ENCODE measurements at regions not wholly inside any gene's neighbourhood (a gene's known extent, or its start where the extent isn't known, plus 50 kb on each side); places are given as distances from the start of the nearest gene placed in this dataset.

DNA sequence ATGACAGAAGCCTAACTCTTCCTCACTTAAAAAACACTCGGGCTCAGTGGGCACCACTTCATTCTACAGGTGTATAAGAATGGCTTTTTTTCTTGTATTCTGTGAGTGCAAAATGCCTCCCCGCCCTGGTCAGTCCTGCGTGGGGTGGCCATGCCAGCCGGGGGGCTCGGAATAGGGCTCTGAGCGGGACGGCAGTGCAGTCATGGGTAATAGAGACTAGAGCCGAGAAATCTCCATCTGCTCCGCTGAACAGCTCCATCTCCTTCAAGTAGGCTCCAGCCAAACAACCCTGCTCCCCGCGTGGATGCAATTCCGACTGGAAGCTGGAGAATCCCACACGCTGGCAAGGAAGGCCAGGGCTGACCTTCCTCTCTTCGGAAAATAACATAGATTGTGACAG, 317.0 kb upstream of the IRX4 start:
- Mint-ChIP-seq H3K27me3 (ENCODE audit: unreplicated experiment) (peaks cover 7% of the 10 kb centered on the region), H3K36me3 (ENCODE audit: unreplicated experiment) (no peaks in the 10 kb centered on the region), H3K4me3 (ENCODE audit: unreplicated experiment) (no peak overlapping the region), H3K27ac (ENCODE audit: unreplicated experiment) (no peak overlapping the region), H3K9me3 (ENCODE audit: unreplicated experiment) (peaks cover 2% of the 10 kb centered on the region), H3K4me1 (ENCODE audit: low read depth, unreplicated experiment) (peaks cover 11% of the 10 kb centered on the region)
- TF ChIP-seq CTCF (IDR thresholded peaks at IDR 0.05; ENCODE audit: partially characterized antibody, unreplicated experiment), result no peak
- DNase-seq, result no peak

DNA sequence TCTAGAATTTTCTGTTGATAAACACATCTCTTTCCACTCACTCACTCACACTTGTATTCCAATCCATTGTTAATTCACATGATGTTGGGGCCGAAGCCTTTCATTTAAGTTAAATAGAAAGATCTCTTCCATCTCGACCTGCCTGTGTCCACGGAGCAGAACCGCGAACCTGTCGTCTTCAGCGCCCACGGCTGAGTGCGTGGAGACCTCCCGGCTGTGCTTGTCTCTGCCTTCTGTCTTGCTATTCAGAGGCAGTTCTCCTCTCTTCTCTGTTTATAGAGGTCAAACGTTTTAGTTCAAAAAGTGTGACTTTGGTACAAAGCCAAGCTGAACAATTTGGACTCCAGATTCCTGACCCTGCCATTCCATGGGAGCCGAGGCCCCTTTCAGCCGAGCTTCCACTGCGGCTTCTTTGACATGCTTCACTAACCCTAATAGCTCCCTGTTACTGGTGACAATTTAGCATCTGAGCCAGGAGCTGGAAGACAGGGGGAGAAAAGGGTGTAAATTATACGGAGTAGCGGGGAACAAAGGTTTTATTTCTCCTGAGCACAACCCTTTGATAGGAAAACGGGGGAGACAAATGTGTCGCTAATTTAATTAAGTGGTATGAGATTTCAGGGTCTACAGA, 314.4 kb upstream of the IRX4 start:
- no peak for DNase-seq
- peaks cover 11% of the 10 kb centered on the region for H3K4me1 Mint-ChIP-seq (ENCODE audit: low read depth, unreplicated experiment)
- H3K36me3 Mint-ChIP-seq (ENCODE audit: unreplicated experiment), result no peaks in the 10 kb centered on the region
- peaks cover 2% of the 10 kb centered on the region for H3K9me3 Mint-ChIP-seq (ENCODE audit: unreplicated experiment)
- H3K4me3 Mint-ChIP-seq (ENCODE audit: unreplicated experiment), result no peak overlapping the region
- H3K27me3 Mint-ChIP-seq (ENCODE audit: unreplicated experiment), result peaks cover 7% of the 10 kb centered on the region
- no peak overlapping the region for H3K27ac Mint-ChIP-seq (ENCODE audit: unreplicated experiment)
- TF ChIP-seq CTCF (IDR thresholded peaks at IDR 0.05; ENCODE audit: partially characterized antibody, unreplicated experiment), result no peak

DNA sequence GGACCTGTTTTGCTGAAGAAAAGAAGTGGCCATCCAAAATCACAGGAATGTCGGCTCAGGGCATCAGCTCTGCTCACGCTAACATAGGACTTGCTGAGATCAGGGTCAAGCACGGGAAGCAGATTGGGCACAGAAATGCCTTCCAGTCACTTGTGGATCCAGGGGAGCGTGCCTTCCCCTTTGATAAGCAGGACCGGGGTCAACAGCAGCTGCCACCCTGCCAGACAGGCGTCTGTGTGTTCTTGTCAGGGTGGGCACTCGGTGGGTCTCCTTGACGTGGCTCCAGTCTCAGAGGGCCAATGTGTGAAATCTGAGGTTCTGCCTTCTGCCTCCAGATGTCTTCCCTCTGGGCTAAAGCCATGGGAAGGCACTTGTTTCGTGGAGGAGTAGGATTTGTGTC, 313.7 kb upstream of the IRX4 start:
- Mint-ChIP-seq H3K27ac (ENCODE audit: unreplicated experiment) (no peak overlapping the region), H3K4me1 (ENCODE audit: low read depth, unreplicated experiment) (peaks cover 11% of the 10 kb centered on the region), H3K9me3 (ENCODE audit: unreplicated experiment) (peaks cover 2% of the 10 kb centered on the region), H3K4me3 (ENCODE audit: unreplicated experiment) (no peak overlapping the region), H3K36me3 (ENCODE audit: unreplicated experiment) (no peaks in the 10 kb centered on the region), H3K27me3 (ENCODE audit: unreplicated experiment) (peaks cover 7% of the 10 kb centered on the region)
- DNase-seq, result no peak
- no peak for TF ChIP-seq CTCF (IDR thresholded peaks at IDR 0.05; ENCODE audit: partially characterized antibody, unreplicated experiment)

DNA sequence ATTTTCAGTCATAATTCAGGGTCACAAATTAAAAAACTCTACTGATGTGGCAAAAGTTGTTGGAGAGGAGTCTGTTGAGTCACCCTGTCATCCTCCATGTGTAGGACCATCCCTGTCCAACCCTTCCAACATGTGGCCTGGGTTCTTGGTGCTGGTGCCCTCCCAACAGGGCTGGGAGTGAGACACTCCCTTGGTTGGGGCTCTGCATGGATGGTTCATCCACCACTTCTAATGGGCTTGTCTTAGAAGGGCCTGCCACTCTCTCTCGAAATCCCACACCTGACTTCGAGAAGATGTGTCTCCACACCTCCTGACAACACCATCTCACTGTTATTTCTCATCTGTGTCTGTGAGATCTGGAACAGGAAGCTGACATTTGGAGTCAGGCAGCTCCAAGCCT, 312.2 kb upstream of the IRX4 start:
- Mint-ChIP-seq H3K4me1 (ENCODE audit: low read depth, unreplicated experiment) (peaks cover 11% of the 10 kb centered on the region), H3K27me3 (ENCODE audit: unreplicated experiment) (peaks cover 7% of the 10 kb centered on the region), H3K36me3 (ENCODE audit: unreplicated experiment) (no peaks in the 10 kb centered on the region), H3K9me3 (ENCODE audit: unreplicated experiment) (no peaks in the 10 kb centered on the region), H3K27ac (ENCODE audit: unreplicated experiment) (no peak overlapping the region), H3K4me3 (ENCODE audit: unreplicated experiment) (no peak overlapping the region)
- no peak for DNase-seq
- no peak for TF ChIP-seq CTCF (IDR thresholded peaks at IDR 0.05; ENCODE audit: partially characterized antibody, unreplicated experiment)

- H3K9me3 Mint-ChIP-seq (ENCODE audit: unreplicated experiment), result no peaks in the 10 kb centered on the region
- no peak overlapping the region for H3K27ac Mint-ChIP-seq (ENCODE audit: unreplicated experiment)
- no peak for DNase-seq
- H3K36me3 Mint-ChIP-seq (ENCODE audit: unreplicated experiment), result no peaks in the 10 kb centered on the region
- H3K27me3 Mint-ChIP-seq (ENCODE audit: unreplicated experiment), result peaks cover 6% of the 10 kb centered on the region
- peaks cover 11% of the 10 kb centered on the region for H3K4me1 Mint-ChIP-seq (ENCODE audit: low read depth, unreplicated experiment)
- TF ChIP-seq CTCF (IDR thresholded peaks at IDR 0.05; ENCODE audit: partially characterized antibody, unreplicated experiment), result no peak
- no peak overlapping the region for H3K4me3 Mint-ChIP-seq (ENCODE audit: unreplicated experiment)
Observed at GRCh38 chr5:2194236-2194555, 311.5 kb upstream of the IRX4 start.

Measured in glutamatergic neuron (in vitro differentiated cells).